ENCODE measurements at regions not wholly inside any gene's neighbourhood (a gene's known extent, or its start where the extent isn't known, plus 50 kb on each side); places are given as distances from the start of the nearest gene placed in this dataset.
"Not testable (repeated sequence)": the region's sequence is repeated elsewhere in the genome, so short reads cannot be mapped to it uniquely, and the experiment has no call there.

DNA sequence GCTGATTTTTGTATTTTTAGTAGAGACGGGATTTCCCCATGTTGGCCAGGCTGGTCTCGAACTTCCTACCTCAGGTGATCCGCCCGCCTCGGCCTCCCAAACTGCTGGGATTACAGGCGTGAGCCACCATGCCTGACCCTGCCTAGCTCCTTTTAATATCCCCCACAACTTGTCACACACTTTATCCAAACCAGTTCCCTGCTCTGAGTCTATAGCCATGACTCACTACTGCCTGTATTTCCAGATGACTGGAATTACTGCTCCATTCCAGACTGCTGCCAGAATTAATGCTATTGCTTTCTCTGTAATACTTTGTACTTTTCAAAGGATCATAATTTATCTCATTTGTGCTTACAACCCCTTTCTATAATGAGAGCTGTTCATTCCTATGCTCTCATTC, 153.1 kb downstream of the POTEM start:
- H2BK12ac ChIP-seq (ENCODE audit: insufficient read length, low read depth, low read length); H3K56ac ChIP-seq (ENCODE audit: insufficient read length, low read depth, low read length); DNase-seq; H3K4me1 ChIP-seq (ENCODE audit: insufficient read depth, low read length); H3K27me3 ChIP-seq (ENCODE audit: insufficient read depth, low read length); H3K4me3 Mint-ChIP-seq; H3K4me2 ChIP-seq (ENCODE audit: insufficient read depth, insufficient read length, low read length); H3K18ac ChIP-seq (ENCODE audit: insufficient read length, low read depth, low read length); H3K9ac ChIP-seq (ENCODE audit: extremely low read depth, insufficient read length, low read length); H4K91ac ChIP-seq (ENCODE audit: insufficient read length, low read depth, low read length); H3K79me2 ChIP-seq (ENCODE audit: insufficient read depth, low read length); H3K14ac ChIP-seq (ENCODE audit: insufficient read depth, low read length); H4K8ac ChIP-seq (replicated peaks; ENCODE audit: insufficient read length, low read depth, low read length); H3K23ac ChIP-seq (ENCODE audit: insufficient read length, low read depth, low read length); H4K20me1 ChIP-seq (ENCODE audit: control insufficient read depth, insufficient read depth, insufficient read length); H3K36me3 Mint-ChIP-seq (ENCODE audit: insufficient read depth in 1 of 3, low read depth in 3 of 3); H4K5ac ChIP-seq (ENCODE audit: insufficient read length, low read depth, low read length); H3K23me2 ChIP-seq (ENCODE audit: insufficient read length, low read depth, low read length, poor library complexity, severe bottlenecking); H2BK5ac ChIP-seq (ENCODE audit: insufficient read length, low read length); H3K27ac Mint-ChIP-seq; H2BK20ac ChIP-seq (ENCODE audit: low read depth, low read length, poor library complexity, severe bottlenecking); H2AFZ ChIP-seq (ENCODE audit: low read length); H3K27ac ChIP-seq (ENCODE audit: insufficient read length, low read depth, low read length); H3K4me1 Mint-ChIP-seq; H2AK5ac ChIP-seq (ENCODE audit: insufficient read length, low read length); H3K79me1 ChIP-seq (ENCODE audit: insufficient read depth, low read depth, low read length, poor library complexity, severe bottlenecking); H2BK15ac ChIP-seq (ENCODE audit: low read depth, low read length); H2BK120ac ChIP-seq (ENCODE audit: low read depth, low read length, poor library complexity, severe bottlenecking); H3T11ph ChIP-seq (ENCODE audit: low read length); H3K9me3 ChIP-seq (ENCODE audit: control insufficient read depth, low read depth, low read length); H3K27me3 Mint-ChIP-seq (ENCODE audit: low read depth); H3K4ac ChIP-seq (ENCODE audit: low read depth, low read length): not testable (repeated sequence)
- H3K9me3 Mint-ChIP-seq: peaks cover 18 to 22% of the 10 kb centered on the region in 2 experiments
- no CpG with 5 or more reads among the region's 6 CpGs for WGBS (ENCODE audit: extremely low coverage, insufficient read length, low lambda C conversion rate)

DNA sequence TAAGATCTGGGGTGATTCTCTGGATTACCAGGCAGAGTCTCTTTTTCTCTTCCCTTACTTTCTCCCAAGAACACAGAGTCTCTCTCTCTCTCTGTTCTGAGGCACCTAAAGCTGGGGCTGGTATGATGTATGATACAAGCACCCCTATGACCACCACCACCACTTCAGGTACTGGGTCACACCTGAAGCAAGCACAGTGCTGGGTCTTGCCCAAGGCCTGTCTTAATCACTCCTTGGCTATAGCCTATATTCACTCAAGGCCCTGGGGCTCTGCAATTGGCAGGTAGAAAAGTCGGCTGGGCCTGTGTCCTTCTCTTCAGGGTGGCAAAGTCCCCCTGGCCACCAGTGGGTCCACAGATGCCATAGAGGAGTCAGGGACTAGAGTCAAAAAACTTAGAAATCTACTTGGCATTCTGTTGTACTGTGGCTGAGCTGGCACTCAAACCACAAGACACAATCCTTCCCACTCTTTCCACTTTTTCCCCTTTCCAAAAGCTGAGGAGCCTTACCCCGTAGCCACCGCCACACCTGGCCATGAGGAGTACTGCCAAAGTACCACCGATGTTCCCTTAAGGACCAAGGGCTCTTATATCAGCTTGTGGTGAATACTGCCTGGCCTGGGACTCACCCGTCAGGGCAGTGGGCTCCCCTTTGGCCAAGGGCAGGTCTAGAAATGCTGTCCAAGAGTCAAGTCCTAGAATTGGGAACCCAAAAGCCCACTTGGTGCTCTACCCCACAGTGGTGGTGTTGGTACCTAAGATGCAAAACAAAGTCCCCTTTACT, 159.2 kb downstream of the POTEM start:
- H3K36me3 Mint-ChIP-seq (ENCODE audit: insufficient read depth in 1 of 3, low read depth in 3 of 3): not testable (repeated sequence)

More for the DNA sequence above, 159.2 kb downstream of the POTEM start:
- H3K23me2 ChIP-seq (ENCODE audit: insufficient read length, low read depth, low read length, poor library complexity, severe bottlenecking); H3K79me1 ChIP-seq (ENCODE audit: insufficient read depth, low read depth, low read length, poor library complexity, severe bottlenecking); H2AFZ ChIP-seq (ENCODE audit: low read length); H2BK5ac ChIP-seq (ENCODE audit: insufficient read length, low read length); H3K27me3 ChIP-seq (ENCODE audit: insufficient read depth, low read length); H2BK15ac ChIP-seq (ENCODE audit: low read depth, low read length); H4K5ac ChIP-seq (ENCODE audit: insufficient read length, low read depth, low read length); H3K4me1 ChIP-seq (ENCODE audit: insufficient read depth, low read length); H3K4me1 Mint-ChIP-seq; H2BK20ac ChIP-seq (ENCODE audit: low read depth, low read length, poor library complexity, severe bottlenecking); H3K18ac ChIP-seq (ENCODE audit: insufficient read length, low read depth, low read length); H2BK12ac ChIP-seq (ENCODE audit: insufficient read length, low read depth, low read length); H3K4ac ChIP-seq (ENCODE audit: low read depth, low read length); H4K8ac ChIP-seq (replicated peaks; ENCODE audit: insufficient read length, low read depth, low read length); H3K27ac ChIP-seq (ENCODE audit: insufficient read length, low read depth, low read length); H3K23ac ChIP-seq (ENCODE audit: insufficient read length, low read depth, low read length); H3K9me3 ChIP-seq (ENCODE audit: control insufficient read depth, low read depth, low read length); H4K91ac ChIP-seq (ENCODE audit: insufficient read length, low read depth, low read length); H3T11ph ChIP-seq (ENCODE audit: low read length); H2BK120ac ChIP-seq (ENCODE audit: low read depth, low read length, poor library complexity, severe bottlenecking); H3K9ac ChIP-seq (ENCODE audit: extremely low read depth, insufficient read length, low read length); DNase-seq; H4K20me1 ChIP-seq (ENCODE audit: control insufficient read depth, insufficient read depth, insufficient read length); H3K56ac ChIP-seq (ENCODE audit: insufficient read length, low read depth, low read length); H3K27ac Mint-ChIP-seq; H3K79me2 ChIP-seq (ENCODE audit: insufficient read depth, low read length); H3K14ac ChIP-seq (ENCODE audit: insufficient read depth, low read length); H3K4me2 ChIP-seq (ENCODE audit: insufficient read depth, insufficient read length, low read length); H3K27me3 Mint-ChIP-seq (ENCODE audit: low read depth); H2AK5ac ChIP-seq (ENCODE audit: insufficient read length, low read length); H3K4me3 Mint-ChIP-seq: not testable (repeated sequence)
- WGBS (ENCODE audit: extremely low coverage, insufficient read length, low lambda C conversion rate): no CpG with 5 or more reads among the region's 5 CpGs
- peaks cover 26 to 32% of the 10 kb centered on the region in 2 experiments for H3K9me3 Mint-ChIP-seq

Measured in H9 (cell line).